Adrenal gland (tissue), 5 donors: ENCODE measurements at regions not wholly inside any gene's neighbourhood (a gene's known extent, or its start where the extent isn't known, plus 50 kb on each side); places are given as distances from the start of the nearest gene placed in this dataset.

Experiments
- CTCF ChIP-seq, 6 experiments: fragments of 450-650 bp in 4 of 6; fragments of 200-600 bp in 2 of 6; sonication (generic) in 1 of 6; IDR thresholded peaks; 1 replicate in 5 of 6; 2 replicates in 1 of 6; pipeline versions ENCODE4 v1.5.1 to v1.8.0; 2016 to 2021; ENCODE audit warnings: antibody characterized with exemption in 6 of 6, mild to moderate bottlenecking in 2 of 6, moderate library complexity in 1 of 6
- POLR2A ChIP-seq, 2 donors: fragments of 450-650 bp; IDR thresholded peaks; one replicate each; pipeline ENCODE4 v1.6.1; 2017; ENCODE audit warnings: antibody characterized with exemption in 2 of 2, mild to moderate bottlenecking in 2 of 2, moderate library complexity in 1 of 2
- donor health status: DM: no; HTN: no; CAD: no.

- TF ChIP-seq CTCF (IDR thresholded peaks at IDR 0.05) (no peak), POLR2A (IDR thresholded peaks at IDR 0.05) (no peak)
Observed at GRCh38 chr5:61884252-61884855, 421.7 kb upstream of the KIF2A start.
